ENCODE measurements at regions not wholly inside any gene's neighbourhood (a gene's known extent, or its start where the extent isn't known, plus 50 kb on each side); places are given as distances from the start of the nearest gene placed in this dataset.
A peak's percentile ranks its signal among the peaks of the same experiment; 100 is the strongest.

DNA sequence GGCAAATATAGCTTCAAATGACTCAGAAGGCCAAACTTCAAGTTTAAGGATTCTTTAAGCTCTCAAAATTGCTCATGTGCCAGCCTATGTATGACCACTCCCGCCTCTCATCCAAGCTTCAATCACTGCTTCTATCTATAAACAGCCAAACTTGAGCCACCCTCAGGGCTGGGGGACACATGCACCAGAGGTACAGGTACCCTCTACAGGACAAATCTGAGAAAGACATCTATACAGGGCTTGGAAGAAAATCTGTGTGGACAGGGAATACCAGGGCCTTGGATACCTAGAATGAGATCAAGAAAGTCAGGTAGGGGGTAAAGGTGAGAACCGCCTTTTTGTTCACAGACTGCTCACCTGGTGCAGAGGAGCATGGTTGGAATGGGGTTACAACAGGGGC is 217.9 kb downstream of the ATPSCKMT start:
- Histone ChIP-seq H3K27me3 (ENCODE audit: insufficient read depth, low read depth) (no peaks in the 10 kb centered on the region), H3K9me2 (ENCODE audit: insufficient read depth) (no peaks in the 10 kb centered on the region), H3K4me2 (no peak overlapping the region), H3K36me3 (ENCODE audit: low read depth) (no peaks in the 10 kb centered on the region), H3K79me2 (ENCODE audit: low read depth) (no peaks in the 10 kb centered on the region), H3K9me3 (ENCODE audit: insufficient read depth, low read depth) (peaks cover 4% of the 10 kb centered on the region; the same call in 1 of the 2 replicates), H3K4me1 (replicated peaks; ENCODE audit: insufficient read depth) (no peaks in the 10 kb centered on the region), H3K27ac (no peak overlapping the region), H2AFZ (no peak overlapping the region), H3K4me3 (no peak overlapping the region), H3F3A (ENCODE audit: insufficient read depth, low read depth) (no peaks in the 10 kb centered on the region), H4K20me1 (ENCODE audit: insufficient read depth) (no peaks in the 10 kb centered on the region)
- DNase-seq, result no peak
- TF ChIP-seq, protein P1, sequence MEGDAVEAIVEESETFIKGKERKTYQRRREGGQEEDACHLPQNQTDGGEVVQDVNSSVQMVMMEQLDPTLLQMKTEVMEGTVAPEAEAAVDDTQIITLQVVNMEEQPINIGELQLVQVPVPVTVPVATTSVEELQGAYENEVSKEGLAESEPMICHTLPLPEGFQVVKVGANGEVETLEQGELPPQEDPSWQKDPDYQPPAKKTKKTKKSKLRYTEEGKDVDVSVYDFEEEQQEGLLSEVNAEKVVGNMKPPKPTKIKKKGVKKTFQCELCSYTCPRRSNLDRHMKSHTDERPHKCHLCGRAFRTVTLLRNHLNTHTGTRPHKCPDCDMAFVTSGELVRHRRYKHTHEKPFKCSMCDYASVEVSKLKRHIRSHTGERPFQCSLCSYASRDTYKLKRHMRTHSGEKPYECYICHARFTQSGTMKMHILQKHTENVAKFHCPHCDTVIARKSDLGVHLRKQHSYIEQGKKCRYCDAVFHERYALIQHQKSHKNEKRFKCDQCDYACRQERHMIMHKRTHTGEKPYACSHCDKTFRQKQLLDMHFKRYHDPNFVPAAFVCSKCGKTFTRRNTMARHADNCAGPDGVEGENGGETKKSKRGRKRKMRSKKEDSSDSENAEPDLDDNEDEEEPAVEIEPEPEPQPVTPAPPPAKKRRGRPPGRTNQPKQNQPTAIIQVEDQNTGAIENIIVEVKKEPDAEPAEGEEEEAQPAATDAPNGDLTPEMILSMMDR (conservative IDR thresholded peaks at IDR 0.05), result 0 out of 2 replicates have a peak, but pooled peaks have one; percentile 18
- no peak for TF ChIP-seq EZH2 (IDR thresholded peaks at IDR 0.05; ENCODE audit: low read depth)
- BruUV-seq (replicated peaks), result no TSS peak
- POLR2A ChIA-PET (ENCODE audit: unreplicated experiment), result no interaction called here
- intact Hi-C loops (cut with micrococcal nuclease; ENCODE audit: unreplicated experiment), result no loop called here
- CTCF ChIA-PET, result interaction anchor here (0.7 kb wide), 1 partner anchor 334 kb away, joined by 3 read pairs; no protein-coding TSS in a partner anchor

DNA sequence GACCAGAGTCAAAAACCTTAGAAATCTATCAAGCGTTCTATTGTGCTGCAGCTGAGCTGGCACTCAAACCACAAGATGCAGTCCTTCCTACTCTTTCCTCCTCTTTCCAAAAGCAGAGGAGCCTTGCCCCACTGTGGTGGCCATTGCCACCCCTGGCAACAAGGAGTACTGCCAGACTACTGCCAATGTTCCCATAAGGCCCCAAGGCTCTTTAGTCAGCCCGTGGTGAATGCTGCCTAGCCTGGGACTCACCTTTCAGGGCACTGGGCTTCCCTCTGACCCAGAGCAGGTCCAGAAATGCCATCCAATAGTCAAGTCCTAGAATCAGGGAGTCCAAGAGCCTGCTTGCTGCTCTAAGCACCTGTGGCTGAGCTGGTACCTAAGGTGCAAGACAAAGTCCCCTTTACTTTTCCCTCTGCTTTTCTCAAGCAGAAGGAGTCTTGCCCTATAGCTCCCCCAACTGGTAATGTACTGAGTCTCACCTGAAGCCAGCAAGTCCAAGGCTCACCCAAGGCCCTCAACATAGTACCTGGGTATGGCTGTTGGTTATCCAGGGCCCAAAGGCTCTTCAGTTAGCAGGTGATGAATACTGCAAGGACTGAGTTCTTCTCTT is 219.4 kb downstream of the ATPSCKMT start:
- H3K4me3 ChIP-seq, result no peak overlapping the region
- intact Hi-C loops (cut with micrococcal nuclease; ENCODE audit: unreplicated experiment), result no loop called here
- POLR2A ChIA-PET (ENCODE audit: unreplicated experiment), result no interaction called here
- no peaks in the 10 kb centered on the region for H3K9me2 ChIP-seq (ENCODE audit: insufficient read depth)
- peaks cover 4% of the 10 kb centered on the region; the same call in 1 of the 2 replicates for H3K9me3 ChIP-seq (ENCODE audit: insufficient read depth, low read depth)
- no peak overlapping the region for H3K27ac ChIP-seq
- BruUV-seq (replicated peaks), result no TSS peak
- no peaks in the 10 kb centered on the region for H3F3A ChIP-seq (ENCODE audit: insufficient read depth, low read depth)
- no peaks in the 10 kb centered on the region for H3K27me3 ChIP-seq (ENCODE audit: insufficient read depth, low read depth)
- H3K36me3 ChIP-seq (ENCODE audit: low read depth), result no peaks in the 10 kb centered on the region
- TF ChIP-seq, protein P1 (conservative IDR thresholded peaks at IDR 0.05), result peak; percentile 68
- TF ChIP-seq EZH2 (IDR thresholded peaks at IDR 0.05; ENCODE audit: low read depth), result no peak
- CTCF ChIA-PET, result no interaction called here
- H3K79me2 ChIP-seq (ENCODE audit: low read depth), result no peaks in the 10 kb centered on the region
- no peaks in the 10 kb centered on the region for H3K4me1 ChIP-seq (replicated peaks; ENCODE audit: insufficient read depth)
- H3K4me2 ChIP-seq, result no peak overlapping the region
- no peak overlapping the region for H2AFZ ChIP-seq
- H4K20me1 ChIP-seq (ENCODE audit: insufficient read depth), result no peaks in the 10 kb centered on the region
- DNase-seq, result no peak

DNA sequence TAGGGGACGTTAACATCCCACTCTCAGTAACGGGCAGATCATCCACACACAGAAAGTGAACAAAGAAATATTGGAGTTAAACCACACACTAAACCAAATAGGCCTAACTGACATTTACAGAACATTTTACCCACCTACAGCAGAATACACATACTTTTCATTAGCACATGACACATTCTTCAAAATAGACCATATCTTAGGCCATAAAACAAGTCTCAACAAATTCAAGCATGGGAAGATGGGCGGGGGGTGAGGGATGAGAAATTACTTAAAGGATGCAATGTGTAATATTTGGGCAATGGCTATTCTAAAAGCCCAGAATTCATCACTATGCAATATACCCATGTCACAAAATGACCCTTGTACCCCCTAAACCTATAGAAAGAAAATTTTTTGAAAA is 226.2 kb downstream of the ATPSCKMT start:
- no peak for DNase-seq
- ChIA-PET POLR2A (ENCODE audit: unreplicated experiment) (no interaction called here), CTCF (no interaction called here)
- Histone ChIP-seq H3K9me3 (ENCODE audit: insufficient read depth, low read depth) (peaks cover 13% of the 10 kb centered on the region), H4K20me1 (ENCODE audit: insufficient read depth) (no peaks in the 10 kb centered on the region), H3K27me3 (ENCODE audit: insufficient read depth, low read depth) (no peaks in the 10 kb centered on the region), H3K36me3 (ENCODE audit: low read depth) (no peaks in the 10 kb centered on the region), H3K27ac (no peak overlapping the region), H3K9me2 (ENCODE audit: insufficient read depth) (no peaks in the 10 kb centered on the region), H3K4me1 (replicated peaks; ENCODE audit: insufficient read depth) (peaks cover 11% of the 10 kb centered on the region), H3F3A (ENCODE audit: insufficient read depth, low read depth) (0 out of 2 replicates have a peak, but pooled peaks cover 3% of the 10 kb centered on the region), H2AFZ (no peak overlapping the region), H3K4me3 (no peak overlapping the region), H3K4me2 (no peak overlapping the region), H3K79me2 (ENCODE audit: low read depth) (no peaks in the 10 kb centered on the region)
- BruUV-seq (replicated peaks), result no TSS peak
- TF ChIP-seq, protein P1 (conservative IDR thresholded peaks at IDR 0.05), result no peak
- TF ChIP-seq EZH2 (IDR thresholded peaks at IDR 0.05; ENCODE audit: low read depth), result no peak
- intact Hi-C loops (cut with micrococcal nuclease; ENCODE audit: unreplicated experiment), result no loop called here
